MCF 10A (cell line): ENCODE measurements at regions not wholly inside any gene's neighbourhood (a gene's known extent, or its start where the extent isn't known, plus 50 kb on each side); places are given as distances from the start of the nearest gene placed in this dataset.
"Not testable (repeated sequence)": the region's sequence is repeated elsewhere in the genome, so short reads cannot be mapped to it uniquely, and the experiment has no call there.

ENCODE experiments used
- BruUV-seq: library from RNA; stranded (reverse); fragments of 400-500 nt; replicated peaks from 2 replicates; lab custom pipeline; 2021; lab: Mats Ljungman, UMichigan
- CTCF ChIA-PET: fragments of 300-600 bp; sonication (Branson Sonifier 250); formaldehyde crosslinking; extraction: SDS; loops from one replicate; lab custom pipeline; 2021; ENCODE audit warnings: antibody characterized with exemption, inconsistent platforms; lab: Yijun Ruan, JAX
- POLR2A ChIA-PET: fragments of 300-600, 350-650 bp; sonication (Branson Sonifier 250); formaldehyde crosslinking; extraction: SDS; loops from one replicate; lab custom pipeline; 2020; ENCODE audit warnings: antibody characterized with exemption, inconsistent platforms; lab: Yijun Ruan, JAX
- DNase-seq: peaks from one replicate; pipeline ENCODE4 v3.0.0-alpha.2; 2018; ENCODE audit not compliant: unreplicated experiment
- H3K27ac Mint-ChIP-seq: one replicate; pipeline ENCODE4 v1.8.0; 2022; ENCODE audit warnings: mild to moderate bottlenecking, low read depth, mixed read lengths; ENCODE audit not compliant: unreplicated experiment
- H3K27me3 Mint-ChIP-seq: one replicate; pipeline ENCODE4 v1.8.0; 2022; ENCODE audit warnings: mixed read lengths; ENCODE audit not compliant: insufficient read depth, unreplicated experiment
- H3K36me3 Mint-ChIP-seq: one replicate; pipeline ENCODE4 v1.8.0; 2022; ENCODE audit warnings: mild to moderate bottlenecking, moderate library complexity, mixed read lengths; ENCODE audit not compliant: insufficient read depth, unreplicated experiment
- H3K4me1 Mint-ChIP-seq: one replicate; pipeline ENCODE4 v1.8.0; 2022; ENCODE audit warnings: mixed read lengths; ENCODE audit not compliant: insufficient read depth, unreplicated experiment
- H3K4me3 Mint-ChIP-seq: one replicate; pipeline ENCODE4 v1.8.0; 2022; ENCODE audit warnings: mild to moderate bottlenecking, moderate library complexity, mixed read lengths; ENCODE audit not compliant: unreplicated experiment
- H3K9me3 Mint-ChIP-seq: one replicate; pipeline ENCODE4 v1.8.0; 2022; ENCODE audit warnings: mixed read lengths; ENCODE audit not compliant: unreplicated experiment
- CTCF ChIP-seq: fragments of 200-600 bp; IDR thresholded peaks from one replicate; pipeline ENCODE4 v1.8.0; 2022; ENCODE audit warnings: antibody characterized with exemption, mild to moderate bottlenecking; ENCODE audit not compliant: unreplicated experiment
- intact Hi-C: fragments of 100-400 bp; cut with micrococcal nuclease; formaldehyde crosslinking; loops from 2 replicates; pipeline ENCODE4 v1.14.1; 2022

- no peak overlapping the region for H3K27ac Mint-ChIP-seq
- H3K4me3 Mint-ChIP-seq, result no peak overlapping the region
- H3K36me3 Mint-ChIP-seq, result no peaks in the 10 kb centered on the region
- no peaks in the 10 kb centered on the region for H3K9me3 Mint-ChIP-seq
- H3K27me3 Mint-ChIP-seq, result no peaks in the 10 kb centered on the region
- CTCF ChIA-PET, result interaction anchor here (0.5 kb wide), 1 partner anchor 144 kb away, joined by 5 read pairs; no protein-coding TSS in a partner anchor
- no peaks in the 10 kb centered on the region for H3K4me1 Mint-ChIP-seq
- TF ChIP-seq CTCF, result no peak
- DNase-seq, result no peak
- BruUV-seq, result no TSS peak
- POLR2A ChIA-PET, result no interaction called here
- intact Hi-C loops, result no loop called here
Observed at GRCh38 chr13:94800423-94800822, 88.1 kb upstream of the SOX21 start.

DNA sequence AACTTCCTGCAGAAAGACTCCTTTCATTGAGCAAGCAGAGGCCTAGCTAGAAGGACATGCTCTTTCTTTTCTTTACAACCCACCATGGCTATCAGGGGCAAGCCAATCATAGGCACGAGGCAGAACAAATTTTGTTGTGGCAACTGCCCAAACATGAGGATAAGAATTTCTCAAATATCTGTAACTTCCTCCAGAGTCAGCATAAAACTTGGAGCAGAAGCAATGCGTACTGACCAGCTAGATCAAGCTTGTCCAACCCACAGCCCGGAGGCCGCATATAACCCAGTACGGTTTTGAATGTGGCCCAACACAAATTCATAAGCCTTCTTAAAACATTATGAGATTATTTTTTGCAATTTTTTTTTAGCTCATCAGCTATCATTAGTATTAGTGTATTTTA is 87.0 kb upstream of the SOX21 start:
- H3K9me3 Mint-ChIP-seq, result no peaks in the 10 kb centered on the region
- intact Hi-C loops, result no loop called here
- no peaks in the 10 kb centered on the region for H3K27me3 Mint-ChIP-seq
- H3K4me1 Mint-ChIP-seq, result no peaks in the 10 kb centered on the region
- no peaks in the 10 kb centered on the region for H3K36me3 Mint-ChIP-seq
- ChIA-PET POLR2A (no interaction called here), CTCF (interaction anchor here (0.7 kb wide), 1 partner anchor 1058 kb away, joined by 3 read pairs; no protein-coding TSS in a partner anchor)
- no peak overlapping the region for H3K4me3 Mint-ChIP-seq
- no peak overlapping the region for H3K27ac Mint-ChIP-seq
- no peak for DNase-seq
- BruUV-seq, result no TSS peak
- no peak for TF ChIP-seq CTCF

- no peaks in the 10 kb centered on the region for H3K9me3 Mint-ChIP-seq
- DNase-seq, result no peak
- H3K27ac Mint-ChIP-seq, result no peak overlapping the region
- no peak for TF ChIP-seq CTCF
- H3K4me3 Mint-ChIP-seq, result no peak overlapping the region
- intact Hi-C loops, result no loop called here
- ChIA-PET CTCF (interaction anchor here (0.6 kb wide), 1 partner anchor 138 kb away, joined by 3 read pairs; no protein-coding TSS in a partner anchor), POLR2A (no interaction called here)
- no peaks in the 10 kb centered on the region for H3K36me3 Mint-ChIP-seq
- no TSS peak for BruUV-seq
- no peaks in the 10 kb centered on the region for H3K4me1 Mint-ChIP-seq
- no peaks in the 10 kb centered on the region for H3K27me3 Mint-ChIP-seq
Observed at GRCh38 chr13:94798738-94799137, 86.4 kb upstream of the SOX21 start.

DNA sequence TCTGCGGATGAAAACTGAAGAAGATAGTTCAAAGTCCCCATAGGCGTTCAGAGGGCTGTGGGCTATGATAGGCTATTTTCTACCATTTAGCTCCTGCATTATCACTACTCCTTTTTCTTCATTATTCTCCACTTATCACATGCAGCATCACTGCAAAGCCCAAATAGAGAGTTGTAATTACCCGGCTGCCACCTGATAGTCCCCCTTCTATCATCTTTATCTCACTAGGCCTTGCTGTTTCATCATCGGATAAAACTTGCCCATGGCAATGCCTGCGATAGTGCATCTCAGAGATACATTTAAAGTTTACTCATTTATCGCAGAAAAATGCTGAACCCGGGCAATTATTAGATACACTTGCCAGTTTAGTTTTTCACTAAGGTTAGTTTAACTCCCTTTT is 82.9 kb upstream of the SOX21 start:
- H3K4me1 Mint-ChIP-seq, result no peaks in the 10 kb centered on the region
- TF ChIP-seq CTCF, result no peak
- ChIA-PET POLR2A (no interaction called here), CTCF (no interaction called here)
- H3K36me3 Mint-ChIP-seq, result no peaks in the 10 kb centered on the region
- no peak for DNase-seq
- H3K4me3 Mint-ChIP-seq, result no peak overlapping the region
- intact Hi-C loops, result no loop called here
- BruUV-seq, result no TSS peak
- no peak overlapping the region for H3K27ac Mint-ChIP-seq
- no peaks in the 10 kb centered on the region for H3K27me3 Mint-ChIP-seq
- no peaks in the 10 kb centered on the region for H3K9me3 Mint-ChIP-seq

GRCh38 chr13:94786246-94786645 is 73.9 kb upstream of the SOX21 start:
- CTCF ChIA-PET, H3K27ac Mint-ChIP-seq, H3K4me3 Mint-ChIP-seq, BruUV-seq, H3K4me1 Mint-ChIP-seq, H3K27me3 Mint-ChIP-seq, DNase-seq, intact Hi-C loops, H3K9me3 Mint-ChIP-seq, POLR2A ChIA-PET, H3K36me3 Mint-ChIP-seq: not testable (repeated sequence)
